Vagina (tissue), 2 donors: ENCODE measurements at regions not wholly inside any gene's neighbourhood (a gene's known extent, or its start where the extent isn't known, plus 50 kb on each side); places are given as distances from the start of the nearest gene placed in this dataset.

Experiments
- CTCF ChIP-seq, 3 experiments: fragments of 450-650 bp in 2 of 3; fragments of 200-600 bp in 1 of 3; sonication (generic) in 1 of 3; IDR thresholded peaks; one replicate each; pipeline ENCODE4 v1.5.1; 2017 to 2019; ENCODE audit warnings: antibody characterized with exemption in 3 of 3, mild to moderate bottlenecking in 2 of 3, moderate library complexity in 2 of 3
- POLR2A ChIP-seq, 2 donors: fragments of 450-650 bp; IDR thresholded peaks; one replicate each; pipeline ENCODE4 v1.6.1; 2017; ENCODE audit warnings: antibody characterized with exemption in 2 of 2, mild to moderate bottlenecking in 2 of 2, moderate library complexity in 2 of 2
- POLR2AphosphoS5 ChIP-seq, 2 donors: sonication (generic); formaldehyde crosslinking; IDR thresholded peaks; one replicate each; pipeline ENCODE4 v1.9.0; 2017; ENCODE audit warnings: antibody characterized with exemption in 2 of 2, mild to moderate bottlenecking in 2 of 2, low read depth in 1 of 2; ENCODE audit not compliant: insufficient read depth in 1 of 2

GRCh38 chr13:83423381-83423780, 458.9 kb downstream of the SLITRK1 start:
- TF ChIP-seq CTCF (IDR thresholded peaks at IDR 0.05) (no peak), POLR2AphosphoS5 (IDR thresholded peaks at IDR 0.05; ENCODE audit: insufficient read depth in 1 of 2, low read depth in 1 of 2) (no peak), POLR2A (IDR thresholded peaks at IDR 0.05) (no peak)
